ENCODE measurements at regions not wholly inside any gene's neighbourhood (a gene's known extent, or its start where the extent isn't known, plus 50 kb on each side); places are given as distances from the start of the nearest gene placed in this dataset.
"Not testable (repeated sequence)": the region's sequence is repeated elsewhere in the genome, so short reads cannot be mapped to it uniquely, and the experiment has no call there.

GRCh38 chr9:41273549-41274267 lies 84.6 kb upstream of the ZNG1F start:
- peak; percentile 52 to 81 (median 61) for DNase-seq
- peak overlapping the region in 1 of 5 donors; percentile 34 for H3K27ac ChIP-seq
- H3K4me1 ChIP-seq (replicated peaks in 1 of 2); H3K27me3 ChIP-seq; intact Hi-C loops (cut with DNase I); H3K36me3 ChIP-seq (replicated peaks in 1 of 2); H3K9me3 ChIP-seq (replicated peaks in 1 of 3): not testable (repeated sequence)
- peak in 1 of 2 donors; percentile 42 for TF ChIP-seq POLR2A (IDR thresholded peaks at IDR 0.05)
- peak overlapping the region in 2 of 4 donors; percentile 22 to 50 for H3K4me3 ChIP-seq
- 6 to 7% methylated on average over 40 to 45 of the region's 59 CpGs; no CpG with 5 or more reads in 2 of the 4 donors for WGBS, 4 donors

GRCh38 chr9:41272879-41273548 lies 83.9 kb upstream of the ZNG1F start:
- peak in 3 of 7 donors; percentile 10 to 63 (median 15) for DNase-seq
- peak overlapping the region in 1 of 4 donors; percentile 52 for H3K4me3 ChIP-seq
- H3K9me3 ChIP-seq (replicated peaks in 1 of 3); intact Hi-C loops (cut with DNase I); H3K36me3 ChIP-seq (replicated peaks in 1 of 2); H3K4me1 ChIP-seq (replicated peaks in 1 of 2); H3K27me3 ChIP-seq: not testable (repeated sequence)
- peak overlapping the region in 2 of 5 donors; percentile 40 to 59 for H3K27ac ChIP-seq
- WGBS, 4 donors = 11 to 49% (median 16%) methylated on average over 6 to 33 of the region's 49 CpGs

- H3K36me3 ChIP-seq (replicated peaks in 1 of 2); H3K9me3 ChIP-seq (replicated peaks in 1 of 3); intact Hi-C loops (cut with DNase I); H3K4me1 ChIP-seq (replicated peaks in 1 of 2); DNase-seq; H3K27me3 ChIP-seq; H3K27ac ChIP-seq; H3K4me3 ChIP-seq: not testable (repeated sequence)
- WGBS, 4 donors = 28 to 36% methylated on average over 1 of the region's 1 CpG; no CpG with 5 or more reads in 2 of the 4 donors
Measured at GRCh38 chr9:41270992-41271391, 81.9 kb upstream of the ZNG1F start.

- not testable (repeated sequence) for H3K4me1 ChIP-seq (replicated peaks in 1 of 2)
Measured at GRCh38 chr9:41269471-41269870, 80.4 kb upstream of the ZNG1F start.

GRCh38 chr9:41269054-41269453 lies 79.9 kb upstream of the ZNG1F start:
- H3K27me3 ChIP-seq; H3K4me1 ChIP-seq (replicated peaks in 1 of 2); H3K27ac ChIP-seq; H3K9me3 ChIP-seq (replicated peaks in 1 of 3); H3K4me3 ChIP-seq; H3K36me3 ChIP-seq (replicated peaks in 1 of 2); intact Hi-C loops (cut with DNase I): not testable (repeated sequence)
- peak in 1 of 7 donors; percentile 62 for DNase-seq
- 33 to 42% (median 37%) methylated on average over 7 to 16 of the region's 18 CpGs; no CpG with 5 or more reads in 1 of the 4 donors for WGBS, 4 donors

More at GRCh38 chr9:41269471-41269870, 80.4 kb upstream of the ZNG1F start:
- H3K27me3 ChIP-seq; H3K27ac ChIP-seq; H3K9me3 ChIP-seq (replicated peaks in 1 of 3); H3K36me3 ChIP-seq (replicated peaks in 1 of 2); H3K4me3 ChIP-seq; intact Hi-C loops (cut with DNase I): not testable (repeated sequence)
- peak in 1 of 7 donors; percentile 68 for DNase-seq
- WGBS, 4 donors = 35 to 48% methylated on average over 7 to 9 of the region's 14 CpGs; no CpG with 5 or more reads in 2 of the 4 donors

- 10 to 17% (median 13%) methylated on average over 11 to 23 of the region's 25 CpGs for WGBS, 4 donors
- H3K27me3 ChIP-seq; H3K9me3 ChIP-seq (replicated peaks in 1 of 3); H3K4me1 ChIP-seq (replicated peaks in 1 of 2); intact Hi-C loops (cut with DNase I); DNase-seq; H3K27ac ChIP-seq; H3K4me3 ChIP-seq; H3K36me3 ChIP-seq (replicated peaks in 1 of 2): not testable (repeated sequence)
Measured at GRCh38 chr9:41266602-41267001, 77.5 kb upstream of the ZNG1F start.

GRCh38 chr9:41266000-41266399 lies 76.9 kb upstream of the ZNG1F start:
- H3K27ac ChIP-seq; intact Hi-C loops (cut with DNase I); H3K27me3 ChIP-seq; H3K4me3 ChIP-seq; H3K36me3 ChIP-seq (replicated peaks in 1 of 2); H3K9me3 ChIP-seq (replicated peaks in 1 of 3); H3K4me1 ChIP-seq (replicated peaks in 1 of 2): not testable (repeated sequence)
- peak in 2 of 7 donors; percentile 10 to 57 for DNase-seq
- WGBS, 4 donors = 28 to 53% (median 50%) methylated on average over 4 to 9 of the region's 15 CpGs; no CpG with 5 or more reads in 1 of the 4 donors

- H3K9me3 ChIP-seq (replicated peaks in 1 of 3); H3K27ac ChIP-seq; H3K27me3 ChIP-seq; DNase-seq; intact Hi-C loops (cut with DNase I); H3K4me3 ChIP-seq; H3K36me3 ChIP-seq (replicated peaks in 1 of 2); H3K4me1 ChIP-seq (replicated peaks in 1 of 2): not testable (repeated sequence)
Measured at GRCh38 chr9:41251973-41252372, 62.9 kb upstream of the ZNG1F start.

- H3K4me1 ChIP-seq (replicated peaks in 1 of 2); DNase-seq; H3K27me3 ChIP-seq; H3K4me3 ChIP-seq; intact Hi-C loops (cut with DNase I); H3K9me3 ChIP-seq (replicated peaks in 1 of 3); H3K27ac ChIP-seq; H3K36me3 ChIP-seq (replicated peaks in 1 of 2): not testable (repeated sequence)
- 34 to 41% (median 39%) methylated on average over 3 of the region's 3 CpGs for WGBS, 4 donors
Measured at GRCh38 chr9:41251101-41251500, 62.0 kb upstream of the ZNG1F start.

- WGBS, 4 donors = 49 to 76% (median 68%) methylated on average over 2 to 4 of the region's 4 CpGs
- H3K4me3 ChIP-seq; intact Hi-C loops (cut with DNase I): not testable (repeated sequence)
Measured at GRCh38 chr9:41246702-41247101, 57.6 kb upstream of the ZNG1F start.

More at GRCh38 chr9:41246702-41247101, 57.6 kb upstream of the ZNG1F start:
- H3K4me1 ChIP-seq (replicated peaks in 1 of 2); H3K27me3 ChIP-seq; DNase-seq; H3K36me3 ChIP-seq (replicated peaks in 1 of 2); H3K27ac ChIP-seq; H3K9me3 ChIP-seq (replicated peaks in 1 of 3): not testable (repeated sequence)

All from adrenal gland (tissue), 9 donors.